ENCODE measurements at regions not wholly inside any gene's neighbourhood (a gene's known extent, or its start where the extent isn't known, plus 50 kb on each side); places are given as distances from the start of the nearest gene placed in this dataset.

- Histone ChIP-seq H4K20me1 (ENCODE audit: insufficient read depth, low read length, poor library complexity, severe bottlenecking) (no peaks in the 10 kb centered on the region), H3K9me3 (ENCODE audit: insufficient read depth, low read depth, low read length) (no peaks in the 10 kb centered on the region), H3K4me2 (ENCODE audit: low read depth, low read length, poor library complexity, severe bottlenecking) (no peak overlapping the region), H3K79me2 (ENCODE audit: insufficient read depth, low read length) (no peaks in the 10 kb centered on the region), H3K9ac (ENCODE audit: low read depth, low read length, poor library complexity, severe bottlenecking) (no peak overlapping the region), H3K36me3 (ENCODE audit: insufficient read depth, low read length) (no peaks in the 10 kb centered on the region), H3F3A (ENCODE audit: low read depth) (no peaks in the 10 kb centered on the region), H2AFZ (ENCODE audit: low read length) (no peak overlapping the region), H3K9me2 (replicated peaks; ENCODE audit: low read depth, low read length) (no peaks in the 10 kb centered on the region), H3K4me3 (ENCODE audit: low read length, poor library complexity, severe bottlenecking) (no peak overlapping the region), H3K4me1 (ENCODE audit: insufficient read depth, low read length, poor library complexity, severe bottlenecking) (peaks cover 14% of the 10 kb centered on the region), H3K27me3 (ENCODE audit: insufficient read depth, low read length, poor library complexity, severe bottlenecking) (no peaks in the 10 kb centered on the region)
- no peak for TF ChIP-seq EZH2phosphoT487 (IDR thresholded peaks at IDR 0.05; ENCODE audit: borderline replicate concordance)
- TF ChIP-seq, protein P1, sequence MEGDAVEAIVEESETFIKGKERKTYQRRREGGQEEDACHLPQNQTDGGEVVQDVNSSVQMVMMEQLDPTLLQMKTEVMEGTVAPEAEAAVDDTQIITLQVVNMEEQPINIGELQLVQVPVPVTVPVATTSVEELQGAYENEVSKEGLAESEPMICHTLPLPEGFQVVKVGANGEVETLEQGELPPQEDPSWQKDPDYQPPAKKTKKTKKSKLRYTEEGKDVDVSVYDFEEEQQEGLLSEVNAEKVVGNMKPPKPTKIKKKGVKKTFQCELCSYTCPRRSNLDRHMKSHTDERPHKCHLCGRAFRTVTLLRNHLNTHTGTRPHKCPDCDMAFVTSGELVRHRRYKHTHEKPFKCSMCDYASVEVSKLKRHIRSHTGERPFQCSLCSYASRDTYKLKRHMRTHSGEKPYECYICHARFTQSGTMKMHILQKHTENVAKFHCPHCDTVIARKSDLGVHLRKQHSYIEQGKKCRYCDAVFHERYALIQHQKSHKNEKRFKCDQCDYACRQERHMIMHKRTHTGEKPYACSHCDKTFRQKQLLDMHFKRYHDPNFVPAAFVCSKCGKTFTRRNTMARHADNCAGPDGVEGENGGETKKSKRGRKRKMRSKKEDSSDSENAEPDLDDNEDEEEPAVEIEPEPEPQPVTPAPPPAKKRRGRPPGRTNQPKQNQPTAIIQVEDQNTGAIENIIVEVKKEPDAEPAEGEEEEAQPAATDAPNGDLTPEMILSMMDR (conservative IDR thresholded peaks at IDR 0.05; ENCODE audit: low read length), result no peak
These were observed 132.9 kb downstream of the CHST1 start for GRCh38 chr11:45532546-45532945.

DNA sequence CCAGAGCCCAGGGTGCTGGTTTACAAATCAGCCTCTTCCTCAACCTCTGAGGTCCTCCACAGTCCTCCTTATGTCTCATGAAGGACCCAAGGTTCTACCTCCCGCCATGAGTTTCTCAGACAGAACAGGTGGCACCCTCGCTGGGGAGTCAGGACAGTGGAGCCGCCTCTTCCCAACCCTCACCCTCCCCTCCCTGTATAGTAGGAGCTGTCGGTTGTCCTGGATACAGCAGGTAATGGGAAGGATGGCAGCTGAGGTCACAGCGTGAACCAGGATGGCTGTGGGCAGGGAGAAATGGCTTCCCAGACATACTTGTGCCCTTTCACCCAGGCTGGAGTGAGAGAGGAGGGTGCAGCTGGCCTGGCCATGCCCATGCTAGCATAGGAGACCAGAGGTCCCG is 134.6 kb downstream of the CHST1 start:
- Histone ChIP-seq H3F3A (ENCODE audit: low read depth) (no peaks in the 10 kb centered on the region), H3K27me3 (ENCODE audit: insufficient read depth, low read length, poor library complexity, severe bottlenecking) (no peaks in the 10 kb centered on the region), H3K9me3 (ENCODE audit: insufficient read depth, low read depth, low read length) (no peaks in the 10 kb centered on the region), H3K4me3 (ENCODE audit: low read length, poor library complexity, severe bottlenecking) (no peak overlapping the region), H3K9me2 (replicated peaks; ENCODE audit: low read depth, low read length) (no peaks in the 10 kb centered on the region), H3K36me3 (ENCODE audit: insufficient read depth, low read length) (no peaks in the 10 kb centered on the region), H2AFZ (ENCODE audit: low read length) (no peak overlapping the region), H3K4me2 (ENCODE audit: low read depth, low read length, poor library complexity, severe bottlenecking) (no peak overlapping the region), H3K4me1 (ENCODE audit: insufficient read depth, low read length, poor library complexity, severe bottlenecking) (peaks cover 17% of the 10 kb centered on the region), H4K20me1 (ENCODE audit: insufficient read depth, low read length, poor library complexity, severe bottlenecking) (no peaks in the 10 kb centered on the region), H3K79me2 (ENCODE audit: insufficient read depth, low read length) (no peaks in the 10 kb centered on the region), H3K9ac (ENCODE audit: low read depth, low read length, poor library complexity, severe bottlenecking) (no peak overlapping the region)
- TF ChIP-seq, protein P1 (conservative IDR thresholded peaks at IDR 0.05; ENCODE audit: low read length), result no peak
- no peak for TF ChIP-seq EZH2phosphoT487 (IDR thresholded peaks at IDR 0.05; ENCODE audit: borderline replicate concordance)

DNA sequence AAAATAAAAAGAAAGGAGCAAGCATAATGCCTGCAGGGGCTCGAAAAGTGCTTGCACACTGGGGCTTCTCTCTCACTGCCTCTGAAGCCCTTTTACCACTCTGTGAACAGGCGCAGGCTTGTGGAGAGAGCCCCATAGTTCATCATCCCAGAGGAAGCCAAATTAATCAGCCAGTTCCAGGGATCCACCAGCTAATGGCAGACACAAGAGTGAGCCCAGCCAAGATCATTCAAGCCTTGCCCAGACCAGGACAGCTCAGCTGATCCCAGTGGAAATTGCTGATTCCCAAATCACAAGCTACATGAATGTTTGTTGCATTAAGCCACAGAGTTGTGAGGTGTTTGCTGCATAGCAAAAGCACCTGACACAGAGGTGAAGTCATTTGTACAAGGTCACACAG is 135.3 kb downstream of the CHST1 start:
- Histone ChIP-seq H4K20me1 (ENCODE audit: insufficient read depth, low read length, poor library complexity, severe bottlenecking) (no peaks in the 10 kb centered on the region), H3K36me3 (ENCODE audit: insufficient read depth, low read length) (no peaks in the 10 kb centered on the region), H2AFZ (ENCODE audit: low read length) (no peak overlapping the region), H3K9me3 (ENCODE audit: insufficient read depth, low read depth, low read length) (no peaks in the 10 kb centered on the region), H3K4me2 (ENCODE audit: low read depth, low read length, poor library complexity, severe bottlenecking) (no peak overlapping the region), H3F3A (ENCODE audit: low read depth) (no peaks in the 10 kb centered on the region), H3K9me2 (replicated peaks; ENCODE audit: low read depth, low read length) (no peaks in the 10 kb centered on the region), H3K4me1 (ENCODE audit: insufficient read depth, low read length, poor library complexity, severe bottlenecking) (peaks cover 17% of the 10 kb centered on the region), H3K79me2 (ENCODE audit: insufficient read depth, low read length) (no peaks in the 10 kb centered on the region), H3K9ac (ENCODE audit: low read depth, low read length, poor library complexity, severe bottlenecking) (no peak overlapping the region), H3K27me3 (ENCODE audit: insufficient read depth, low read length, poor library complexity, severe bottlenecking) (no peaks in the 10 kb centered on the region), H3K4me3 (ENCODE audit: low read length, poor library complexity, severe bottlenecking) (no peak overlapping the region)
- no peak for TF ChIP-seq EZH2phosphoT487 (IDR thresholded peaks at IDR 0.05; ENCODE audit: borderline replicate concordance)
- TF ChIP-seq, protein P1 (conservative IDR thresholded peaks at IDR 0.05; ENCODE audit: low read length), result no peak

All from Loucy (cell line).